CD4-positive, alpha-beta T cell (primary cell): ENCODE measurements at regions not wholly inside any gene's neighbourhood (a gene's known extent, or its start where the extent isn't known, plus 50 kb on each side); places are given as distances from the start of the nearest gene placed in this dataset.

ENCODE experiments used
- ATAC-seq: fragments of 200-7000 bp; cut with Tn5 transposase; one replicate; pipeline ENCODE4 v1.10.0; 2022; ENCODE audit warnings: mild to moderate bottlenecking; ENCODE audit not compliant: poor library complexity
- CTCF ChIA-PET: fragments of 350-600 bp; sonication (Branson Sonifier 250); formaldehyde crosslinking; loops from one replicate; lab custom pipeline; 2021; ENCODE audit warnings: antibody characterized with exemption, inconsistent platforms; lab: Charles Lee
- POLR2A ChIA-PET: fragments of 350-600 bp; sonication (Branson Sonifier 250); formaldehyde crosslinking; loops from one replicate; lab custom pipeline; 2021; ENCODE audit warnings: antibody characterized with exemption, inconsistent platforms; lab: Charles Lee
- DNase-seq, 14 experiments: peaks; one replicate each; pipeline ENCODE4 v3.0.0-alpha.2; 2013 to 2020; ENCODE audit warnings: mixed read lengths in 2 of 14
- H3K27ac ChIP-seq, 2 donors: one replicate each; pipeline versions ENCODE4 v1.5.1 to v1.7.0; 2013; ENCODE audit warnings: low read length in 2 of 2, low read depth in 1 of 2, mild to moderate bottlenecking in 1 of 2
- H3K27me3 ChIP-seq, 2 experiments: 1 replicate in 1 of 2; 2 replicates in 1 of 2; pipeline versions ENCODE4 v1.6.1 to v1.7.0; 2013; ENCODE audit warnings: low read length in 2 of 2, control low read depth in 1 of 2, mild to moderate bottlenecking in 1 of 2, moderate library complexity in 1 of 2; ENCODE audit not compliant: insufficient read depth in 2 of 2, control insufficient read depth in 1 of 2
- H3K36me3 ChIP-seq: one replicate; pipeline ENCODE4 v1.6.1; 2013; ENCODE audit warnings: low read length, control low read depth; ENCODE audit not compliant: insufficient read depth
- H3K4me1 ChIP-seq: one replicate; pipeline ENCODE4 v1.6.1; 2013; ENCODE audit warnings: low read length, control low read depth; ENCODE audit not compliant: insufficient read depth
- H3K4me3 ChIP-seq: one replicate; pipeline ENCODE4 v1.5.1; 2013; ENCODE audit warnings: mild to moderate bottlenecking, low read length, moderate library complexity
- H3K9me3 ChIP-seq, 2 experiments: 1 replicate in 1 of 2; 2 replicates in 1 of 2; pipeline versions ENCODE4 v1.6.1 to v1.7.0; 2013; ENCODE audit warnings: low read length in 2 of 2, mild to moderate bottlenecking in 2 of 2, control low read depth in 1 of 2, moderate library complexity in 1 of 2; ENCODE audit not compliant: control insufficient read depth in 1 of 2, insufficient read depth in 1 of 2
- H3K27ac Mint-ChIP-seq: one replicate; pipeline ENCODE4 v1.8.0; 2020; ENCODE audit warnings: mixed read lengths
- H3K27me3 Mint-ChIP-seq: one replicate; pipeline ENCODE4 v1.8.0; 2021; ENCODE audit warnings: mixed read lengths
- H3K36me3 Mint-ChIP-seq: one replicate; pipeline ENCODE4 v1.8.0; 2021; ENCODE audit warnings: low read depth, mixed read lengths
- H3K4me1 Mint-ChIP-seq: one replicate; pipeline ENCODE4 v1.8.0; 2021; ENCODE audit warnings: low read depth, mixed read lengths
- H3K4me3 Mint-ChIP-seq: one replicate; pipeline ENCODE4 v1.8.0; 2020; ENCODE audit warnings: mild to moderate bottlenecking, mixed read lengths
- H3K9me3 Mint-ChIP-seq: one replicate; pipeline ENCODE4 v1.8.0; 2020; ENCODE audit warnings: mixed read lengths
- CTCF ChIP-seq: fragments of 200-600 bp; IDR thresholded peaks from one replicate; pipeline ENCODE4 v1.8.0; 2022; ENCODE audit warnings: antibody characterized with exemption, mild to moderate bottlenecking
- intact Hi-C, 2 experiments: fragments of 100-400 bp; cut with DNase I in 1 of 2; cut with micrococcal nuclease in 1 of 2; formaldehyde crosslinking; loops; one replicate each; pipeline versions ENCODE4 v1.15.1 to v1.9.0; 2023 to 2025; cut with DNase I, micrococcal nuclease

GRCh38 chr7:70870349-70870748 is 261.6 kb upstream of the GALNT17 start:
- Mint-ChIP-seq H3K36me3 (no peaks in the 10 kb centered on the region), H3K27me3 (no peaks in the 10 kb centered on the region), H3K4me1 (no peaks in the 10 kb centered on the region), H3K9me3 (peaks cover 10% of the 10 kb centered on the region), H3K27ac (no peak overlapping the region), H3K4me3 (no peak overlapping the region)
- ATAC-seq = no peak
- peaks cover 10 to 29% of the 10 kb centered on the region in 2 experiments for H3K9me3 ChIP-seq
- intact Hi-C loops = no loop called here
- TF ChIP-seq CTCF = no peak
- H3K27ac ChIP-seq = no peak overlapping the region
- H3K4me3 ChIP-seq = no peak overlapping the region
- no peaks in the 10 kb centered on the region for H3K4me1 ChIP-seq
- no peaks in the 10 kb centered on the region for H3K27me3 ChIP-seq
- ChIA-PET POLR2A (no interaction called here), CTCF (no interaction called here)
- H3K36me3 ChIP-seq = no peaks in the 10 kb centered on the region
- no peak for DNase-seq

- DNase-seq (no peak), ATAC-seq (no peak)
- H3K27ac Mint-ChIP-seq = no peak overlapping the region
- H3K27me3 ChIP-seq = no peaks in the 10 kb centered on the region
- POLR2A ChIA-PET = no interaction called here
- TF ChIP-seq CTCF = no peak
- no peak overlapping the region for H3K4me3 ChIP-seq
- no peaks in the 10 kb centered on the region for H3K36me3 ChIP-seq
- H3K4me1 Mint-ChIP-seq = no peaks in the 10 kb centered on the region
- CTCF ChIA-PET = no interaction called here
- H3K9me3 ChIP-seq = peaks cover 4 to 30% of the 10 kb centered on the region in 2 experiments
- peaks cover 4% of the 10 kb centered on the region for H3K27me3 Mint-ChIP-seq
- H3K36me3 Mint-ChIP-seq = no peaks in the 10 kb centered on the region
- H3K4me3 Mint-ChIP-seq = no peak overlapping the region
- H3K27ac ChIP-seq = no peak overlapping the region
- peaks cover 9% of the 10 kb centered on the region for H3K9me3 Mint-ChIP-seq
- no peaks in the 10 kb centered on the region for H3K4me1 ChIP-seq
- intact Hi-C loops = no loop called here
Observed at GRCh38 chr7:70872188-70872587, 259.8 kb upstream of the GALNT17 start.

GRCh38 chr7:70881167-70881847 is 250.6 kb upstream of the GALNT17 start:
- no peak overlapping the region for H3K4me3 ChIP-seq
- Mint-ChIP-seq H3K9me3 (peaks cover 4% of the 10 kb centered on the region), H3K4me3 (no peak overlapping the region), H3K36me3 (no peaks in the 10 kb centered on the region), H3K4me1 (no peaks in the 10 kb centered on the region), H3K27me3 (peaks cover 9% of the 10 kb centered on the region), H3K27ac (no peak overlapping the region)
- H3K36me3 ChIP-seq = no peaks in the 10 kb centered on the region
- ChIA-PET POLR2A (no interaction called here), CTCF (no interaction called here)
- intact Hi-C loops = no loop called here
- no peak overlapping the region for H3K27ac ChIP-seq
- H3K4me1 ChIP-seq = no peaks in the 10 kb centered on the region
- no peaks in the 10 kb centered on the region for H3K27me3 ChIP-seq
- no peak for TF ChIP-seq CTCF
- no peak for ATAC-seq
- H3K9me3 ChIP-seq = no peaks in the 10 kb centered on the region
- no peak for DNase-seq
